ENCODE measurements at regions not wholly inside any gene's neighbourhood (a gene's known extent, or its start where the extent isn't known, plus 50 kb on each side); places are given as distances from the start of the nearest gene placed in this dataset.

- DNase-seq (ENCODE audit: low read depth) = no peak
Observed at GRCh38 chr9:129236441-129237145, 58.5 kb upstream of the IER5L start.

DNA sequence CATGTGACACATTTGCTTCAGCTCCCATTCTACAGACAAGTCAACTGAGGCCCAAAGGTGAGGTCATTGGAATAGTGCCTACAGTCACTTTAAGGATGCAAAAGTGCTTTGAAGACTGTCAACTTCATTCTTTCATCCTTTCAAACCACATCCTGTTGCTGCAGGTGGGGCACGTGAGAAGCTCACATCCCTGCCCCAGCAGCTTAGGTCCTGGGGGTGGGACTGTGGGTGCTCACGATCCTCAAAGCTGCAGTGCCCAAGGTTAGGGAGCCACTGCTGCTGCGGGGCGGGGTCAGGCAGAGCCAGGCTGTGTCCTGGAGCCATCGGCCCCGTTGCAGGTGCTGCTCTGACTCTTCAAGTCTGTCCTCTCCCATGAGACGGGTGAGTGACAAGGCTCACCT lies 57.9 kb upstream of the IER5L start:
- DNase-seq (ENCODE audit: low read depth) = no peak

GRCh38 chr9:129235041-129235930 lies 57.2 kb upstream of the IER5L start:
- no peak for DNase-seq (ENCODE audit: low read depth)

DNA sequence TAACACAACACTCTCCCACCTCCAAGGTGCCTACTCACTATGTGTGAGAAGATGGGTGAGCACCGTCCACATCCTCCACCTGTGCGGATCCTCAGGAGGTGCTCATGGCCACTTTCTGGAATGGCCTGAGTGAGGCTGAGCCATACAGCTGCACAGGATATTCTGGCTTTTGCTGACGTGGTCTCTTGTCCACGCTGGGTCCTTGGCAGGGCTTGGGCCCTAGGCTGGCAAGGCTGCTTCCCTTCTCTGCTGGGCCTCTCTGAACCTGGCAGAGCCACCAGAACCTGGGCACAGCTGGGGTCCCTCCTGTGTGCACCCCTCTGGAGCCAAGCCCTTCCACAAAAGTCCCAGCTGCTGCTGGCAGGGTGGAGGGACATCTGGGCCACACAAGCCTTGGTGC lies 56.4 kb upstream of the IER5L start:
- DNase-seq (ENCODE audit: low read depth) = no peak

DNA sequence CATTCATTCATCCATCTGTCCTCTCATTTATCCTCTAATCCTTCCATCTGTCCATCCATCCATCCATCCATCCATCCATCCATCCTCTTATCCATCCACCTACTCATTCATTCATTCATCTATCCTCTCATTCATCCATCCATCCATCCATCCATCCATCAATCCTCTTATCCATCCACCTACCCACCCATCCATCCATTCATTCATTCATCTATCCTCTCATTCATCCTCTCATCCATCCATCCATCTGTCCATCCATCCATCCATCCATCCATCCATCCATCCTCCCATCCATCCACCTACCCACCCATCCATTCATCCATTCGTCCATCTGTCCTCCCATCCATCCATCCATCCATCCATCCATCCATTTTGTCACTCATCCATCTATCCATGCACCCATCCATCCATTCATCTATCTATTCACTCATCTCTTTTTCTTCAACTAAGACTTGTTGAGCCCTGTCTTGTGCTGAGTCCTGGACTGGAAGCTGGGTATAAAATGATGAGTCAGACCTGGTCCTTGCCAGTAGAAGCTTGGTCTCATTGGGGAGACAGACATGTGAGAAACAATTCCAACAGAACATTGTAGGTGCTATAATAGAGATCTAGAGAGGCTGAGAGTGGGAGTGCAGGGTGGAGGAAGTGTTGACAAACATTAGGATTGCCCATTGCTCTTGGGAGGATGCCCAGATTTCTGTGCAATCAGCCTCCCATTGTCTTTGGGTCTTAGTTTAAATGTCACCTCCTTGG lies 55.0 kb upstream of the IER5L start:
- DNase-seq (ENCODE audit: low read depth) = no peak

- DNase-seq (ENCODE audit: low read depth) = no peak
Observed at GRCh38 chr9:129231759-129232158, 53.7 kb upstream of the IER5L start.

GRCh38 chr9:129231022-129231739 lies 53.1 kb upstream of the IER5L start:
- no peak for DNase-seq (ENCODE audit: low read depth)

- no peak for DNase-seq (ENCODE audit: low read depth)
Observed at GRCh38 chr9:129230302-129230701, 52.2 kb upstream of the IER5L start.
